ENCODE measurements at regions not wholly inside any gene's neighbourhood (a gene's known extent, or its start where the extent isn't known, plus 50 kb on each side); places are given as distances from the start of the nearest gene placed in this dataset.

GRCh38 chr5:158456756-158457155 lies 597.8 kb upstream of the CLINT1 start:
- H3F3A ChIP-seq (ENCODE audit: insufficient read depth), result peaks cover 23% of the 10 kb centered on the region
- 0 to 5% methylated on average over 1 of the region's 1 CpG for WGBS, 2 experiments (ENCODE audit: low coverage in 1 of 2, low lambda C conversion rate in 2 of 2, missing lambda C conversion rate in 2 of 2)
- TF ChIP-seq EZH2 (IDR thresholded peaks at IDR 0.05; ENCODE audit: insufficient read depth, poor library complexity, severe bottlenecking), result no peak
- 0 out of 2 replicates have a peak, but pooled peaks have one; percentile 70 for TF ChIP-seq EZH2phosphoT487 (IDR thresholded peaks at IDR 0.05; ENCODE audit: insufficient read depth, low read depth)
- H3K4me3 ChIP-seq, result no peak overlapping the region
- H3K79me2 ChIP-seq (ENCODE audit: insufficient read depth), result no peaks in the 10 kb centered on the region
- peaks cover 16% of the 10 kb centered on the region for H3K4me1 ChIP-seq (ENCODE audit: insufficient read depth)
- H3K9me3 ChIP-seq (ENCODE audit: low read depth), result no peaks in the 10 kb centered on the region
- H3K27ac ChIP-seq, result peak overlapping the region; percentile 35
- in situ Hi-C loops (cut with MboI), result no loop called here
- H3K4me2 ChIP-seq (ENCODE audit: unreplicated experiment), result peak overlapping the region; percentile 2
- no peaks in the 10 kb centered on the region for H3K27me3 ChIP-seq (replicated peaks; ENCODE audit: insufficient read depth)
- H3K9me2 ChIP-seq (ENCODE audit: insufficient read depth), result no peaks in the 10 kb centered on the region
- no peak overlapping the region for H2AFZ ChIP-seq
- H3K9ac ChIP-seq, result no peak overlapping the region
- no peaks in the 10 kb centered on the region for H3K36me3 ChIP-seq (ENCODE audit: low read depth)
- no peaks in the 10 kb centered on the region for H4K20me1 ChIP-seq (ENCODE audit: insufficient read depth)
- DNase-seq, result peak; percentile 97

- WGBS, 2 experiments (ENCODE audit: low coverage in 1 of 2, low lambda C conversion rate in 2 of 2, missing lambda C conversion rate in 2 of 2), result 65 to 68% methylated on average over 3 of the region's 3 CpGs
Measured at GRCh38 chr5:158456241-158456640, 597.3 kb upstream of the CLINT1 start.

GRCh38 chr5:158451993-158452672 lies 593.2 kb upstream of the CLINT1 start:
- Histone ChIP-seq H3K27ac (no peak overlapping the region), H3K4me3 (no peak overlapping the region), H3K9me3 (ENCODE audit: low read depth) (no peaks in the 10 kb centered on the region), H2AFZ (no peak overlapping the region), H3F3A (ENCODE audit: insufficient read depth) (peaks cover 22% of the 10 kb centered on the region; the same call in 1 of the 2 replicates), H3K79me2 (ENCODE audit: insufficient read depth) (no peaks in the 10 kb centered on the region), H3K4me1 (ENCODE audit: insufficient read depth) (peaks cover 25% of the 10 kb centered on the region), H3K27me3 (replicated peaks; ENCODE audit: insufficient read depth) (no peaks in the 10 kb centered on the region), H3K9me2 (ENCODE audit: insufficient read depth) (no peaks in the 10 kb centered on the region), H3K9ac (no peak overlapping the region), H3K36me3 (ENCODE audit: low read depth) (no peaks in the 10 kb centered on the region), H3K4me2 (ENCODE audit: unreplicated experiment) (no peak overlapping the region), H4K20me1 (ENCODE audit: insufficient read depth) (no peaks in the 10 kb centered on the region)
- in situ Hi-C loops (cut with MboI), result no loop called here
- no peak for DNase-seq
- TF ChIP-seq EZH2phosphoT487 (IDR thresholded peaks at IDR 0.05; ENCODE audit: insufficient read depth, low read depth) (no peak), EZH2 (IDR thresholded peaks at IDR 0.05; ENCODE audit: insufficient read depth, poor library complexity, severe bottlenecking) (no peak)
- 76 to 84% methylated on average over 13 of the region's 13 CpGs for WGBS, 2 experiments (ENCODE audit: low coverage in 1 of 2, low lambda C conversion rate in 2 of 2, missing lambda C conversion rate in 2 of 2)

More at GRCh38 chr5:158456241-158456640, 597.3 kb upstream of the CLINT1 start:
- Histone ChIP-seq H3K79me2 (ENCODE audit: insufficient read depth) (no peaks in the 10 kb centered on the region), H3K4me1 (ENCODE audit: insufficient read depth) (peaks cover 21% of the 10 kb centered on the region), H3K27me3 (replicated peaks; ENCODE audit: insufficient read depth) (no peaks in the 10 kb centered on the region), H3K9me3 (ENCODE audit: low read depth) (no peaks in the 10 kb centered on the region), H3K9ac (no peak overlapping the region), H3K36me3 (ENCODE audit: low read depth) (no peaks in the 10 kb centered on the region), H3F3A (ENCODE audit: insufficient read depth) (peaks cover 28% of the 10 kb centered on the region), H3K27ac (peak overlapping the region; percentile 35), H2AFZ (no peak overlapping the region), H3K4me2 (ENCODE audit: unreplicated experiment) (peak overlapping the region; percentile 2), H3K4me3 (no peak overlapping the region), H4K20me1 (ENCODE audit: insufficient read depth) (no peaks in the 10 kb centered on the region), H3K9me2 (ENCODE audit: insufficient read depth) (no peaks in the 10 kb centered on the region)
- TF ChIP-seq EZH2 (IDR thresholded peaks at IDR 0.05; ENCODE audit: insufficient read depth, poor library complexity, severe bottlenecking), result no peak
- TF ChIP-seq EZH2phosphoT487 (IDR thresholded peaks at IDR 0.05; ENCODE audit: insufficient read depth, low read depth), result no peak
- no peak for DNase-seq
- in situ Hi-C loops (cut with MboI), result no loop called here

GRCh38 chr5:158451203-158451992 lies 592.5 kb upstream of the CLINT1 start:
- no peaks in the 10 kb centered on the region for H3K9me3 ChIP-seq (ENCODE audit: low read depth)
- H3K27me3 ChIP-seq (replicated peaks; ENCODE audit: insufficient read depth), result no peaks in the 10 kb centered on the region
- H3K4me3 ChIP-seq, result no peak overlapping the region
- H3K4me2 ChIP-seq (ENCODE audit: unreplicated experiment), result no peak overlapping the region
- TF ChIP-seq EZH2 (IDR thresholded peaks at IDR 0.05; ENCODE audit: insufficient read depth, poor library complexity, severe bottlenecking) (no peak), EZH2phosphoT487 (IDR thresholded peaks at IDR 0.05; ENCODE audit: insufficient read depth, low read depth) (no peak)
- no peak overlapping the region for H3K9ac ChIP-seq
- H3F3A ChIP-seq (ENCODE audit: insufficient read depth), result peaks cover 16% of the 10 kb centered on the region; the same call in 1 of the 2 replicates
- peak; percentile 66 for DNase-seq
- 34 to 35% methylated on average over 8 of the region's 8 CpGs for WGBS, 2 experiments (ENCODE audit: low coverage in 1 of 2, low lambda C conversion rate in 2 of 2, missing lambda C conversion rate in 2 of 2)
- in situ Hi-C loops (cut with MboI), result no loop called here
- no peaks in the 10 kb centered on the region for H3K79me2 ChIP-seq (ENCODE audit: insufficient read depth)
- H3K4me1 ChIP-seq (ENCODE audit: insufficient read depth), result peaks cover 19% of the 10 kb centered on the region
- no peaks in the 10 kb centered on the region for H3K9me2 ChIP-seq (ENCODE audit: insufficient read depth)
- H4K20me1 ChIP-seq (ENCODE audit: insufficient read depth), result no peaks in the 10 kb centered on the region
- H3K36me3 ChIP-seq (ENCODE audit: low read depth), result no peaks in the 10 kb centered on the region
- no peak overlapping the region for H2AFZ ChIP-seq
- H3K27ac ChIP-seq, result no peak overlapping the region

Data from GM23248 (cell line).